GM04503 (cell line): ENCODE measurements at regions not wholly inside any gene's neighbourhood (a gene's known extent, or its start where the extent isn't known, plus 50 kb on each side); places are given as distances from the start of the nearest gene placed in this dataset.
A peak's percentile ranks its signal among the peaks of the same experiment; 100 is the strongest.

Source experiments
- DNase-seq: peaks from one replicate; pipeline ENCODE4 v3.0.0-alpha.2; 2012; ENCODE audit warnings: low read depth

GRCh38 chr18:67290421-67290820, 226.1 kb downstream of the DSEL start:
- DNase-seq = no peak

- DNase-seq = no peak
Measured at GRCh38 chr18:67285583-67285982, 230.9 kb downstream of the DSEL start.

GRCh38 chr18:67282796-67283195, 233.7 kb downstream of the DSEL start:
- peak; percentile 60 for DNase-seq

- DNase-seq = no peak
Measured at GRCh38 chr18:67281746-67282145, 234.8 kb downstream of the DSEL start.

- no peak for DNase-seq
Measured at GRCh38 chr18:67280486-67281242, 235.9 kb downstream of the DSEL start.

GRCh38 chr18:67279988-67280387, 236.5 kb downstream of the DSEL start:
- DNase-seq = no peak

- DNase-seq = no peak
Measured at GRCh38 chr18:67278984-67279383, 237.5 kb downstream of the DSEL start.

- no peak for DNase-seq
Measured at GRCh38 chr18:67276638-67277037, 239.9 kb downstream of the DSEL start.

GRCh38 chr18:67273288-67273687, 243.2 kb downstream of the DSEL start:
- no peak for DNase-seq

GRCh38 chr18:67269206-67269605, 247.3 kb downstream of the DSEL start:
- no peak for DNase-seq

GRCh38 chr18:67268530-67268929, 248.0 kb downstream of the DSEL start:
- no peak for DNase-seq

- DNase-seq = peak; percentile 63
Measured at GRCh38 chr18:67266246-67267237, 250.0 kb downstream of the DSEL start.

- DNase-seq = peak; percentile 63
Measured at GRCh38 chr18:67265464-67266245, 250.9 kb downstream of the DSEL start.

- DNase-seq = no peak
Measured at GRCh38 chr18:67261931-67262552, 254.5 kb downstream of the DSEL start.

- no peak for DNase-seq
Measured at GRCh38 chr18:67260841-67261240, 255.7 kb downstream of the DSEL start.

GRCh38 chr18:67250776-67251424, 265.6 kb downstream of the DSEL start:
- no peak for DNase-seq

GRCh38 chr18:67243799-67244587, 272.5 kb downstream of the DSEL start:
- DNase-seq = no peak

GRCh38 chr18:67242001-67242400, 274.5 kb downstream of the DSEL start:
- DNase-seq = no peak

- no peak for DNase-seq
Measured at GRCh38 chr18:67241299-67241698, 275.2 kb downstream of the DSEL start.

- DNase-seq = no peak
Measured at GRCh38 chr18:67239826-67240225, 276.7 kb downstream of the DSEL start.
